IMR-90 (cell line): ENCODE measurements at regions not wholly inside any gene's neighbourhood (a gene's known extent, or its start where the extent isn't known, plus 50 kb on each side); places are given as distances from the start of the nearest gene placed in this dataset.

Experiments
- ATAC-seq: fragments of 200-7000 bp; cut with Tn5 transposase; 2 replicates; pipeline ENCODE4 v1.9.1; 2020; ENCODE audit warnings: low read depth, mild to moderate bottlenecking, moderate library complexity
- BruUV-seq: library from RNA; stranded (reverse); fragments of 400-500 nt; replicated peaks from 2 replicates; lab custom pipeline; 2021; lab: Mats Ljungman, UMichigan
- CTCF ChIA-PET: fragments of 300-600 bp; formaldehyde crosslinking; extraction: SDS; loops from one replicate; lab custom pipeline; 2021; ENCODE audit warnings: antibody characterized with exemption; lab: Yijun Ruan, JAX
- POLR2A ChIA-PET: fragments of 300-600 bp; sonication (Branson Sonifier 250); formaldehyde crosslinking; loops from one replicate; lab custom pipeline; 2022; ENCODE audit warnings: antibody characterized with exemption; ENCODE audit not compliant: unreplicated experiment; lab: Charles Lee
- DNase-seq: peaks from one replicate; pipeline ENCODE4 v3.0.0; 2013
- H2AFZ ChIP-seq: replicated peaks from 2 replicates; pipeline ENCODE3; 2013; ENCODE audit warnings: low read length, mild to moderate bottlenecking; ENCODE audit not compliant: poor library complexity
- H2AK5ac ChIP-seq: 2 replicates; pipeline ENCODE4 v1.6.1; 2013; ENCODE audit warnings: low read depth, low read length, inconsistent platforms
- H2AK9ac ChIP-seq: replicated peaks from 2 replicates; pipeline ENCODE3; 2013; ENCODE audit warnings: mild to moderate bottlenecking, low read depth, low read length, moderate library complexity; ENCODE audit not compliant: poor library complexity
- H2BK120ac ChIP-seq: 2 replicates; pipeline ENCODE4 v1.6.1; 2013; ENCODE audit warnings: low read depth, low read length, inconsistent platforms
- H2BK15ac ChIP-seq: 3 replicates; pipeline ENCODE4 v1.6.1; 2013; ENCODE audit warnings: low read depth, low read length, inconsistent platforms
- H2BK20ac ChIP-seq: 2 replicates; pipeline ENCODE4 v1.6.1; 2013; ENCODE audit warnings: low read depth, mild to moderate bottlenecking, inconsistent platforms, low read length, moderate library complexity
- H2BK5ac ChIP-seq: 2 replicates; pipeline ENCODE4 v1.6.1; 2013; ENCODE audit warnings: mild to moderate bottlenecking, low read depth, low read length, inconsistent platforms; ENCODE audit not compliant: poor library complexity, severe bottlenecking
- H3K14ac ChIP-seq: replicated peaks from 2 replicates; pipeline ENCODE4 v1.6.1; 2013; ENCODE audit warnings: low read depth, low read length, inconsistent platforms
- H3K18ac ChIP-seq: 2 replicates; pipeline ENCODE4 v1.6.1; 2013; ENCODE audit warnings: low read depth, low read length, control low read depth
- H3K23ac ChIP-seq: 2 replicates; pipeline ENCODE4 v1.6.1; 2013; ENCODE audit warnings: low read depth, low read length, inconsistent platforms
- H3K27ac ChIP-seq: 2 replicates; pipeline ENCODE4 v1.5.1; 2013; ENCODE audit warnings: mild to moderate bottlenecking, control low read depth, low read length; ENCODE audit not compliant: insufficient read depth
- H3K27me3 ChIP-seq: 2 replicates; pipeline ENCODE4 v1.6.1; 2013; ENCODE audit warnings: low read length; ENCODE audit not compliant: control insufficient read depth, insufficient read depth
- H3K36me3 ChIP-seq: 2 replicates; pipeline ENCODE4 v1.6.1; 2013; ENCODE audit warnings: low read length, mixed read lengths; ENCODE audit not compliant: control insufficient read depth, insufficient read depth
- H3K4ac ChIP-seq: 2 replicates; pipeline ENCODE4 v1.6.1; 2013; ENCODE audit warnings: low read depth, low read length, inconsistent platforms
- H3K4me1 ChIP-seq: 2 replicates; pipeline ENCODE4 v1.6.1; 2013; ENCODE audit warnings: low read length, mixed read lengths; ENCODE audit not compliant: control insufficient read depth, insufficient read depth
- H3K4me2 ChIP-seq: 2 replicates; pipeline ENCODE4 v1.6.1; 2013; ENCODE audit warnings: low read depth, mild to moderate bottlenecking, control low read depth, low read length, moderate library complexity
- H3K4me3 ChIP-seq: 2 replicates; pipeline ENCODE4 v1.5.1; 2013; ENCODE audit warnings: low read depth, mild to moderate bottlenecking, control low read depth, low read length, moderate library complexity; ENCODE audit not compliant: insufficient read depth
- H3K56ac ChIP-seq: 2 replicates; pipeline ENCODE4 v1.6.1; 2013; ENCODE audit warnings: low read length, inconsistent platforms; ENCODE audit not compliant: insufficient read depth; ENCODE audit errors: extremely low read depth
- H3K79me1 ChIP-seq, 2 experiments: 2 replicates each; pipeline ENCODE4 v1.6.1; 2013; ENCODE audit warnings: low read length in 2 of 2, inconsistent platforms in 1 of 2, low read depth in 1 of 2
- H3K9ac ChIP-seq: 2 replicates; pipeline ENCODE4 v1.6.1; 2013; ENCODE audit warnings: low read depth, low read length, control low read depth
- H3K9me1 ChIP-seq: 2 replicates; pipeline ENCODE4 v1.6.1; 2013; ENCODE audit warnings: low read length, inconsistent platforms; ENCODE audit not compliant: insufficient read depth
- H3K9me3 ChIP-seq: 2 replicates; pipeline ENCODE4 v1.6.1; 2013; ENCODE audit warnings: low read length; ENCODE audit not compliant: control insufficient read depth, insufficient read depth
- H4K20me1 ChIP-seq: 2 replicates; pipeline ENCODE4 v1.6.1; 2013; ENCODE audit warnings: low read length, inconsistent platforms; ENCODE audit not compliant: insufficient read depth
- H4K5ac ChIP-seq: 2 replicates; pipeline ENCODE4 v1.6.1; 2013; ENCODE audit warnings: mild to moderate bottlenecking, low read depth, low read length, control low read depth
- H4K8ac ChIP-seq, 2 experiments: 2 replicates each; pipeline ENCODE4 v1.6.1; 2013; ENCODE audit warnings: low read depth in 2 of 2, low read length in 2 of 2, control low read depth in 1 of 2, inconsistent platforms in 1 of 2
- H4K91ac ChIP-seq: 2 replicates; pipeline ENCODE4 v1.6.1; 2013; ENCODE audit warnings: low read depth, low read length, inconsistent platforms; ENCODE audit not compliant: insufficient read depth
- CEBPB ChIP-seq: IDR thresholded peaks from 2 replicates; pipeline ENCODE4 v1.6.1; 2012; ENCODE audit warnings: low read depth, low read length, improper control_type of control experiment
- MAFK ChIP-seq: IDR thresholded peaks from 2 replicates; pipeline ENCODE4 v1.6.1; 2012; ENCODE audit warnings: low read depth, low read length, improper control_type of control experiment
- MAZ ChIP-seq: IDR thresholded peaks from 2 replicates; pipeline ENCODE4 v1.6.1; 2012; ENCODE audit warnings: low read depth, mild to moderate bottlenecking, low read length, improper control_type of control experiment, moderate library complexity, borderline replicate concordance
- MXI1 ChIP-seq: IDR thresholded peaks from 2 replicates; pipeline ENCODE4 v1.6.1; 2012; ENCODE audit warnings: low read depth, mild to moderate bottlenecking, low read length, moderate library complexity, borderline replicate concordance
- RAD21 ChIP-seq: IDR thresholded peaks from 2 replicates; pipeline ENCODE4 v1.6.1; 2012; ENCODE audit warnings: low read length, improper control_type of control experiment
- RFX5 ChIP-seq: IDR thresholded peaks from 2 replicates; pipeline ENCODE4 v1.8.0; 2012; ENCODE audit warnings: low read depth, mild to moderate bottlenecking, low read length, moderate library complexity
- WGBS, 2 experiments: methylation state at CpG; one replicate each; pipeline versions ENCODE4 v1.1.5 to v1.1.7; 2013; ENCODE audit warnings: missing lambda C conversion rate in 2 of 2; ENCODE audit not compliant: insufficient read length in 1 of 2; ENCODE audit errors: extremely low coverage in 2 of 2; 5-methylcytosine and 5-hydroxymethylcytosine counted together
- dilution Hi-C: fragments of 300-500 bp; cut with HindIII; formaldehyde crosslinking; loops from one replicate; pipeline ENCODE4 v1.14.3; 2018; ENCODE audit warnings: low sequenced_read_pairs; ENCODE audit not compliant: unreplicated experiment
- in situ Hi-C: fragments of 300-500 bp; cut with MboI; formaldehyde crosslinking; loops from 3 replicates; pipeline ENCODE4 v1.14.3; 2019; ENCODE audit warnings: low sequenced_read_pairs, inconsistent platforms, mixed read lengths
- intact Hi-C: fragments of 100-400 bp; cut with micrococcal nuclease; formaldehyde crosslinking; loops from 2 replicates; pipeline ENCODE4 v1.10.0; 2022
- TF ChIP-seq, protein P1 (sequence below): fragments of 150-350 bp; IDR thresholded peaks from 2 replicates; pipeline ENCODE4 v1.6.1; 2017; ENCODE audit warnings: mild to moderate bottlenecking, antibody characterized with exemption, low read length, low read depth
- TF ChIP-seq, protein P2 (sequence below): fragments of 150-350 bp; IDR thresholded peaks from 2 replicates; pipeline ENCODE4 v1.6.1; 2016; ENCODE audit warnings: low read depth, mild to moderate bottlenecking, low read length, moderate library complexity, borderline replicate concordance

- no peaks in the 10 kb centered on the region for H4K20me1 ChIP-seq
- no peaks in the 10 kb centered on the region for H3K4me1 ChIP-seq
- dilution Hi-C loops = no loop called here
- no peak overlapping the region for H3K56ac ChIP-seq
- H2BK15ac ChIP-seq = no peak overlapping the region
- no peak overlapping the region for H4K8ac ChIP-seq
- H2BK5ac ChIP-seq = no peak overlapping the region
- no peak overlapping the region for H3K27ac ChIP-seq
- no CpG with 5 or more reads among the region's 1 CpG for WGBS, 2 experiments
- H3K14ac ChIP-seq = no peak overlapping the region
- H3K27me3 ChIP-seq = no peaks in the 10 kb centered on the region
- no peak overlapping the region for H3K18ac ChIP-seq
- H3K9me1 ChIP-seq = no peaks in the 10 kb centered on the region
- H3K23ac ChIP-seq = no peak overlapping the region
- H3K4me2 ChIP-seq = no peak overlapping the region
- in situ Hi-C loops = no loop called here
- no peak for DNase-seq
- no peak overlapping the region for H4K5ac ChIP-seq
- no peaks in the 10 kb centered on the region for H3K79me1 ChIP-seq
- H3K4me3 ChIP-seq = no peak overlapping the region
- ChIA-PET POLR2A (no interaction called here), CTCF (no interaction called here)
- H2AFZ ChIP-seq = no peak overlapping the region
- intact Hi-C loops = no loop called here
- ATAC-seq = no peak
- H3K4ac ChIP-seq = no peak overlapping the region
- H2AK5ac ChIP-seq = no peak overlapping the region
- no peak overlapping the region for H3K9ac ChIP-seq
- H2AK9ac ChIP-seq = no peak overlapping the region
- H2BK120ac ChIP-seq = no peak overlapping the region
- no peak overlapping the region for H4K91ac ChIP-seq
- TF ChIP-seq CEBPB (no peak), RAD21 (no peak), MAFK (no peak), RFX5 (no peak), MAZ (no peak), MXI1 (no peak)
- TF ChIP-seq, protein P1, sequence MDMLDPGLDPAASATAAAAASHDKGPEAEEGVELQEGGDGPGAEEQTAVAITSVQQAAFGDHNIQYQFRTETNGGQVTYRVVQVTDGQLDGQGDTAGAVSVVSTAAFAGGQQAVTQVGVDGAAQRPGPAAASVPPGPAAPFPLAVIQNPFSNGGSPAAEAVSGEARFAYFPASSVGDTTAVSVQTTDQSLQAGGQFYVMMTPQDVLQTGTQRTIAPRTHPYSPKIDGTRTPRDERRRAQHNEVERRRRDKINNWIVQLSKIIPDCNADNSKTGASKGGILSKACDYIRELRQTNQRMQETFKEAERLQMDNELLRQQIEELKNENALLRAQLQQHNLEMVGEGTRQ = no peak
- TF ChIP-seq, protein P2, sequence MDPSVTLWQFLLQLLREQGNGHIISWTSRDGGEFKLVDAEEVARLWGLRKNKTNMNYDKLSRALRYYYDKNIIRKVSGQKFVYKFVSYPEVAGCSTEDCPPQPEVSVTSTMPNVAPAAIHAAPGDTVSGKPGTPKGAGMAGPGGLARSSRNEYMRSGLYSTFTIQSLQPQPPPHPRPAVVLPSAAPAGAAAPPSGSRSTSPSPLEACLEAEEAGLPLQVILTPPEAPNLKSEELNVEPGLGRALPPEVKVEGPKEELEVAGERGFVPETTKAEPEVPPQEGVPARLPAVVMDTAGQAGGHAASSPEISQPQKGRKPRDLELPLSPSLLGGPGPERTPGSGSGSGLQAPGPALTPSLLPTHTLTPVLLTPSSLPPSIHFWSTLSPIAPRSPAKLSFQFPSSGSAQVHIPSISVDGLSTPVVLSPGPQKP = no peak
- no peak overlapping the region for H2BK20ac ChIP-seq
- BruUV-seq = no TSS peak
- H3K36me3 ChIP-seq = no peaks in the 10 kb centered on the region
- no peaks in the 10 kb centered on the region for H3K9me3 ChIP-seq
Measured at GRCh38 chr3:103173940-103174339, 739.1 kb downstream of the ZPLD1 start.
